ENCODE measurements at regions not wholly inside any gene's neighbourhood (a gene's known extent, or its start where the extent isn't known, plus 50 kb on each side); places are given as distances from the start of the nearest gene placed in this dataset.

DNA sequence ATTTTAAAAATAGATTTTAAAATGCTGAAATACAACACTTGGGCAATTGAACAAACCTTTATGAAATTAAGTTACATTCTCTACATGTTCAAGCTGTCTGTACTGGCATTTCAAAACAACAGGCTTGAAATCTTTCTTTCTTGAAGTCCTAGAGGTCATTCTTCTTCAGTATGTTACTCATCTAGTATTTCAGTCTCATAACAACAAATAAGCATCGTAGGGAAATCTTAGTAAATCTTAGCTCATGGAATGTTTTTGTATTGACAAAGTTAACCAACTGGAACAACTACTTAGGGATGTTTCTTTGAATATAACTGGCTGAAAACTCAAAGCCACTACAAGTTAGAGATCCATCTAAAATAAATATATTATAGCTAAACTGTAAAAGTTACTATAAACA, 96.6 kb downstream of the KIF2B start:
- TF ChIP-seq, protein P1, sequence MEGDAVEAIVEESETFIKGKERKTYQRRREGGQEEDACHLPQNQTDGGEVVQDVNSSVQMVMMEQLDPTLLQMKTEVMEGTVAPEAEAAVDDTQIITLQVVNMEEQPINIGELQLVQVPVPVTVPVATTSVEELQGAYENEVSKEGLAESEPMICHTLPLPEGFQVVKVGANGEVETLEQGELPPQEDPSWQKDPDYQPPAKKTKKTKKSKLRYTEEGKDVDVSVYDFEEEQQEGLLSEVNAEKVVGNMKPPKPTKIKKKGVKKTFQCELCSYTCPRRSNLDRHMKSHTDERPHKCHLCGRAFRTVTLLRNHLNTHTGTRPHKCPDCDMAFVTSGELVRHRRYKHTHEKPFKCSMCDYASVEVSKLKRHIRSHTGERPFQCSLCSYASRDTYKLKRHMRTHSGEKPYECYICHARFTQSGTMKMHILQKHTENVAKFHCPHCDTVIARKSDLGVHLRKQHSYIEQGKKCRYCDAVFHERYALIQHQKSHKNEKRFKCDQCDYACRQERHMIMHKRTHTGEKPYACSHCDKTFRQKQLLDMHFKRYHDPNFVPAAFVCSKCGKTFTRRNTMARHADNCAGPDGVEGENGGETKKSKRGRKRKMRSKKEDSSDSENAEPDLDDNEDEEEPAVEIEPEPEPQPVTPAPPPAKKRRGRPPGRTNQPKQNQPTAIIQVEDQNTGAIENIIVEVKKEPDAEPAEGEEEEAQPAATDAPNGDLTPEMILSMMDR (IDR thresholded peaks at IDR 0.05 in 8 of 11, conservative IDR thresholded peaks at IDR 0.05 in 3 of 11) = no peak
- no peak for TF ChIP-seq POLR2AphosphoS5 (IDR thresholded peaks at IDR 0.05)
